SK-N-SH (cell line): ENCODE measurements at regions not wholly inside any gene's neighbourhood (a gene's known extent, or its start where the extent isn't known, plus 50 kb on each side); places are given as distances from the start of the nearest gene placed in this dataset.

Source experiments
- CHD2 ChIP-seq: fragments of 150-350 bp; IDR thresholded peaks from 2 replicates; pipeline ENCODE4 v1.6.1; 2018; ENCODE audit warnings: low read length; ENCODE audit not compliant: partially characterized antibody
- CTCF ChIP-seq: fragments of 200-600 bp; sonication (generic); IDR thresholded peaks from 2 replicates; pipeline ENCODE4 v1.6.1; 2017; ENCODE audit warnings: antibody characterized with exemption, mild to moderate bottlenecking, moderate library complexity
- EP300 ChIP-seq, 2 experiments: IDR thresholded peaks; 2 replicates each; pipeline versions ENCODE4 v1.4.0 to v1.6.1; 2012; ENCODE audit warnings: borderline replicate concordance in 1 of 2, low read depth in 1 of 2, low read length in 1 of 2
- EZH2phosphoT487 ChIP-seq: fragments of 200-600 bp; sonication (generic); IDR thresholded peaks from 2 replicates; pipeline ENCODE4 v1.6.1; 2017; ENCODE audit warnings: low read depth, mixed run types, mild to moderate bottlenecking, antibody characterized with exemption, moderate library complexity, borderline replicate concordance
- FOXJ3 ChIP-seq: sonication (generic); formaldehyde crosslinking; IDR thresholded peaks from 2 replicates; pipeline ENCODE4 v1.5.1; 2020; ENCODE audit warnings: mild to moderate bottlenecking, missing genetic modification reagents
- FOXM1 ChIP-seq: IDR thresholded peaks from 2 replicates; pipeline ENCODE4 v1.4.0; 2012; ENCODE audit warnings: low read depth, mild to moderate bottlenecking
- NRF1 ChIP-seq: IDR thresholded peaks from 2 replicates; pipeline ENCODE4 v1.6.1; 2012; ENCODE audit warnings: low read depth, mild to moderate bottlenecking, low read length
- RAD21 ChIP-seq: IDR thresholded peaks from 2 replicates; pipeline ENCODE4 v1.6.1; 2012; ENCODE audit warnings: mild to moderate bottlenecking, low read length
- RFX5 ChIP-seq: IDR thresholded peaks from 2 replicates; pipeline ENCODE4 v1.6.1; 2012; ENCODE audit warnings: mild to moderate bottlenecking, improper control_type of control experiment, low read length
- TCF12 ChIP-seq: IDR thresholded peaks from 2 replicates; pipeline ENCODE4 v1.4.0; 2012
- TF ChIP-seq, protein P1 (sequence below): IDR thresholded peaks from 2 replicates; pipeline ENCODE4 v1.6.1; 2012; ENCODE audit warnings: mild to moderate bottlenecking, low read depth, low read length, moderate library complexity
- TF ChIP-seq, protein P2 (sequence below): IDR thresholded peaks from 2 replicates; pipeline ENCODE4 v1.4.0; 2012; ENCODE audit warnings: low read depth

DNA sequence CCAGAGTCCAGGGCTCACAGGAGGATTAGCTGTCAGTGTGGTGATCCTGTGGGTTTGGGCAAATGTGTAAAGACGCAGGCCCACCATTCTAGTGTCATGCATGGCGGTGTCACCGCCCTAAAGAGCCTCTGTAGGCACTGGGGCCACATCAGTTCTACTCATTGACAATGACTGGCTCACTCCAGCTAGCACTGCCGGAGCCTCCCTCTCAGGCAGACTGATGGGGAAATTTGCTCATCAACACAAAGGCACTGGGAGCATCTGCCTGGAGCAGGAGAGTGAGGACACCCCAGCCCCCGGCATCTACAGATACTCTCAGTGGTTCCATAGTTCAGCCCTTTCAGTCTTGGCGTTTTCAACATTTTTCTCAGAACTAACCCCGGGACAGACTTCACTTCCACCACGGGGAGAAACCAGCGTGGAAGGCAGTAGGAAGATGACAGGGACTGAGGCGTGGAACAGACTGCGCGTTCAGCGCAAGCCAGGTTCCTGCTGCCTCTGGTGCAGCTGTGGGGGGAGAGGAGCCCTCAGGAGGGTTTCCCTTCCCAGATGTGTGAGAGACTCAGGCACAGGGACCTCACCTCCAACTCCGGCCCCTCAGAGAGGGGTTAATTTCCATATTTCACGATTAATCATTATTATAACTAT, 256.6 kb downstream of the RBFOX3 start:
- TF ChIP-seq FOXM1 = no peak
- TF ChIP-seq, protein P1, sequence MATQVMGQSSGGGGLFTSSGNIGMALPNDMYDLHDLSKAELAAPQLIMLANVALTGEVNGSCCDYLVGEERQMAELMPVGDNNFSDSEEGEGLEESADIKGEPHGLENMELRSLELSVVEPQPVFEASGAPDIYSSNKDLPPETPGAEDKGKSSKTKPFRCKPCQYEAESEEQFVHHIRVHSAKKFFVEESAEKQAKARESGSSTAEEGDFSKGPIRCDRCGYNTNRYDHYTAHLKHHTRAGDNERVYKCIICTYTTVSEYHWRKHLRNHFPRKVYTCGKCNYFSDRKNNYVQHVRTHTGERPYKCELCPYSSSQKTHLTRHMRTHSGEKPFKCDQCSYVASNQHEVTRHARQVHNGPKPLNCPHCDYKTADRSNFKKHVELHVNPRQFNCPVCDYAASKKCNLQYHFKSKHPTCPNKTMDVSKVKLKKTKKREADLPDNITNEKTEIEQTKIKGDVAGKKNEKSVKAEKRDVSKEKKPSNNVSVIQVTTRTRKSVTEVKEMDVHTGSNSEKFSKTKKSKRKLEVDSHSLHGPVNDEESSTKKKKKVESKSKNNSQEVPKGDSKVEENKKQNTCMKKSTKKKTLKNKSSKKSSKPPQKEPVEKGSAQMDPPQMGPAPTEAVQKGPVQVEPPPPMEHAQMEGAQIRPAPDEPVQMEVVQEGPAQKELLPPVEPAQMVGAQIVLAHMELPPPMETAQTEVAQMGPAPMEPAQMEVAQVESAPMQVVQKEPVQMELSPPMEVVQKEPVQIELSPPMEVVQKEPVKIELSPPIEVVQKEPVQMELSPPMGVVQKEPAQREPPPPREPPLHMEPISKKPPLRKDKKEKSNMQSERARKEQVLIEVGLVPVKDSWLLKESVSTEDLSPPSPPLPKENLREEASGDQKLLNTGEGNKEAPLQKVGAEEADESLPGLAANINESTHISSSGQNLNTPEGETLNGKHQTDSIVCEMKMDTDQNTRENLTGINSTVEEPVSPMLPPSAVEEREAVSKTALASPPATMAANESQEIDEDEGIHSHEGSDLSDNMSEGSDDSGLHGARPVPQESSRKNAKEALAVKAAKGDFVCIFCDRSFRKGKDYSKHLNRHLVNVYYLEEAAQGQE = no peak
- TF ChIP-seq, protein P2, sequence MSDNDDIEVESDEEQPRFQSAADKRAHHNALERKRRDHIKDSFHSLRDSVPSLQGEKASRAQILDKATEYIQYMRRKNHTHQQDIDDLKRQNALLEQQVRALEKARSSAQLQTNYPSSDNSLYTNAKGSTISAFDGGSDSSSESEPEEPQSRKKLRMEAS = no peak
- no peak for TF ChIP-seq EZH2phosphoT487
- no peak for TF ChIP-seq CTCF
- no peak for TF ChIP-seq NRF1
- no peak for TF ChIP-seq RAD21
- TF ChIP-seq RFX5 = no peak
- no peak for TF ChIP-seq TCF12
- TF ChIP-seq FOXJ3 = no peak
- no peak for TF ChIP-seq EP300 (IDR thresholded peaks at IDR 0.05; ENCODE audit: borderline replicate concordance in 1 of 2, low read depth in 1 of 2, low read length in 1 of 2)
- TF ChIP-seq CHD2 = no peak
